Hepatocyte (in vitro differentiated cells): ENCODE measurements at regions not wholly inside any gene's neighbourhood (a gene's known extent, or its start where the extent isn't known, plus 50 kb on each side); places are given as distances from the start of the nearest gene placed in this dataset.

Source experiments
- CTCF ChIP-seq: fragments of 200-600 bp; sonication (generic); IDR thresholded peaks from 2 replicates; pipeline ENCODE4 v1.5.1; 2016; ENCODE audit warnings: antibody characterized with exemption, mild to moderate bottlenecking; ENCODE audit not compliant: poor library complexity
- EZH2 ChIP-seq: fragments of 200-600 bp; sonication (generic); IDR thresholded peaks from 2 replicates; pipeline ENCODE4 v1.6.1; 2016; ENCODE audit warnings: antibody characterized with exemption, mild to moderate bottlenecking, borderline replicate concordance

GRCh38 chr4:57324673-57325307, 214.6 kb upstream of the IGFBP7 start:
- TF ChIP-seq CTCF (no peak), EZH2 (no peak)
